GM10248 (cell line): ENCODE measurements at regions not wholly inside any gene's neighbourhood (a gene's known extent, or its start where the extent isn't known, plus 50 kb on each side); places are given as distances from the start of the nearest gene placed in this dataset.
A peak's percentile ranks its signal among the peaks of the same experiment; 100 is the strongest.

Experiments
- CTCF ChIA-PET: fragments of 300-600 bp; sonication (Branson Sonifier 250); formaldehyde crosslinking; extraction: SDS; loops from one replicate; lab custom pipeline; 2021; ENCODE audit warnings: antibody characterized with exemption; lab: Yijun Ruan, JAX
- POLR2A ChIA-PET: fragments of 350-650 bp; sonication (Branson Sonifier 250); formaldehyde crosslinking; extraction: SDS; loops from one replicate; lab custom pipeline; 2020; ENCODE audit warnings: antibody characterized with exemption; lab: Yijun Ruan, JAX
- DNase-seq: peaks from one replicate; pipeline ENCODE4 v3.0.0; 2012; ENCODE audit errors: extremely low spot score
- TF ChIP-seq, protein P1 (sequence below): IDR thresholded peaks from 2 replicates; pipeline ENCODE4 v1.5.1; 2012; ENCODE audit warnings: mild to moderate bottlenecking, low read depth; ENCODE audit errors: extremely low read depth, missing control alignments, control extremely low read depth

DNA sequence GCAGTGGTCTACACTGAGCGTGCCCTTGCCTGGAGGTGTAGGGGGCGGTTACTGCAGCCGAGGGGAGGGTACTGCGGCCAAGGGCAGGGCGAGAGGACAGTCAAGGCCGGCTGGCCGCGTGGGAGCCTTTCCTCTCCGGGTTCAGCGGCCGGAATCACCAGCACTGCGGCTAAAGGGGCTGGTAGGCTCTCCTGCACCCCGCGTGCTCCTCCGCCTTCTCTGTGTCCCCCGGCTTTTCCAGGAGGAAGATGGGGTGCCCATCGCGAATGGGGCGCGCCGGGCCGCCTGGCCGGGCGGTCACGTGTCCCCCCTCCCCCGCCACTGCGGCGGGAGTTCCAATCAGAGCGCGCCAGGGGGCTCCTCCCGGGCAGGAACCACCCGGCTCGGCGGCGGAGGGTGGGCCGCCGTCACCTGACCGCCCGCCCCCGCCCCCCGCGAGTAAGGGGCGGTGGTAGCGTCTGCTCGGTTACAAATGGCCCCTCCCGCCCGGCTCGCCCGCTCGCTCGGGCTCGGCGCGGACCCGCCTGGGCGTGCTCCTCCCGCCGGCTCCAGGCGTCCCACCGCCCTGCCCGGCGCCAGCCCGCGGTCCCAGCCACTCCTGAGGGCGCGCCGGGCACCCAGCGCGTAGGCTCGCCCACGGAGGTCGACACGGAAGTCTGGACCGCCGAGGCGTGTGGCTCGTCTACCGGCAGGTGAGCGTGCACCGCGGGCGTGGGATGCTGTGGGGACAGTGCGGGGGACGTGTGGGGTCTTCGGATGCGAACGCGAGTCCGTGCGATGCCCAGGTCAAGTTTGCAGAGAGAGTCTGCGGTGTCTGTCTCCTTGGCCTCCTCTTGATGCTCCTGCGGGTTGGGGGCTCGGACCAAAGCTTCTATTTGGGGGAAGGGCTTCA is 242.6 kb upstream of the TOPAZ1 start:
- DNase-seq, result peak; percentile 80
- POLR2A ChIA-PET, result no interaction called here
- TF ChIP-seq, protein P1, sequence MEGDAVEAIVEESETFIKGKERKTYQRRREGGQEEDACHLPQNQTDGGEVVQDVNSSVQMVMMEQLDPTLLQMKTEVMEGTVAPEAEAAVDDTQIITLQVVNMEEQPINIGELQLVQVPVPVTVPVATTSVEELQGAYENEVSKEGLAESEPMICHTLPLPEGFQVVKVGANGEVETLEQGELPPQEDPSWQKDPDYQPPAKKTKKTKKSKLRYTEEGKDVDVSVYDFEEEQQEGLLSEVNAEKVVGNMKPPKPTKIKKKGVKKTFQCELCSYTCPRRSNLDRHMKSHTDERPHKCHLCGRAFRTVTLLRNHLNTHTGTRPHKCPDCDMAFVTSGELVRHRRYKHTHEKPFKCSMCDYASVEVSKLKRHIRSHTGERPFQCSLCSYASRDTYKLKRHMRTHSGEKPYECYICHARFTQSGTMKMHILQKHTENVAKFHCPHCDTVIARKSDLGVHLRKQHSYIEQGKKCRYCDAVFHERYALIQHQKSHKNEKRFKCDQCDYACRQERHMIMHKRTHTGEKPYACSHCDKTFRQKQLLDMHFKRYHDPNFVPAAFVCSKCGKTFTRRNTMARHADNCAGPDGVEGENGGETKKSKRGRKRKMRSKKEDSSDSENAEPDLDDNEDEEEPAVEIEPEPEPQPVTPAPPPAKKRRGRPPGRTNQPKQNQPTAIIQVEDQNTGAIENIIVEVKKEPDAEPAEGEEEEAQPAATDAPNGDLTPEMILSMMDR, result no peak
- CTCF ChIA-PET, result no interaction called here

DNA sequence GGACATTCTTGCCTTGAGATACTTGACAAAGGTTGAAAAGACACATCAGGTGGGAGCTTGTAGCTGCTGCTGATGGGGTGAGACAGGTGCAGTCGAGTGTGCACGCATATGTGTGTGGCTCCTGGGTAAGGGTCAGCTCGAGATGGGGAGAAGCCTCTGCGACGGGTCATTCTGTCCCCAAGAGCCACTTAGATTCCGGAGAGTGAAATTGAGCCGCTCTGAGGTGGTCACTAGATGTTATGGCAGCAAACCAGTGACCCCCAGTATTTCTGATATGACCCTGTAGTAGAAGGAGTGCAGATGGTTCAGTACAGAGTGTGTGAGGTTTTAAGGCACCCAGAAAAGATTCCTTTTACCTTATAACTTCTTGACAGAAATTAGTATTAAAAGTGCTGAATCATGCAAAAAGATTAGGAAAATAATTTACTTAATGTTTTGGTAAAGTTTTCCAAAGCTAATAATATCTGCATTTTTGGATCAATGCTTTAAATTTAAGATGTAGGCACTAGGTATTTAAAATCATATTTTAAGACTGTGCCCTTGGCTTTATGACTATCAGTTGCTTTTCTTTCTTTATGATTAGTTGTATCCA is 241.9 kb upstream of the TOPAZ1 start:
- no peak for DNase-seq
- CTCF ChIA-PET, result interaction anchor here (1.7 kb wide), 1 partner anchor 88 kb away, joined by 3 read pairs; no protein-coding TSS in a partner anchor
- POLR2A ChIA-PET, result no interaction called here
- TF ChIP-seq, protein P1, result no peak

DNA sequence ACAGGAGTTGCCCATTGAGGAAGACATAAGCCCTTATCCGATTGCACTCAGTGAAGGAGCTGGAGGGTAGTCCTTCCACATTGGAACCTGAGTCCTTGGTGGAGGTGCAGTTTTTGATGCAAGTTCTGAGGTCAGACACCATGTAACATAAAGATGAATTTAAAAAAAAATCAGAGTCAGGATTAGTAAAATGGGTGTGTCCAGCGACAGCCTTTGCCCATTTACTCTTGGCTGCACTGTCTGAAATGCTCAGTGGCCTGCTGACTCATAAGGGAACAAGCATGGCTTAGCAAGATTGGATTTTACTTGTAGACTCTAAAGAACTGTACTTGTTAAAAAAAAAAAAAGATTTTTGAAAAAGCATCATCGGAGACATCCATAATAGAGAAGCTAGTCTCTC is 241.1 kb upstream of the TOPAZ1 start:
- no peak for DNase-seq
- TF ChIP-seq, protein P1, result no peak
- CTCF ChIA-PET, result interaction anchor here (1.1 to 1.7 kb wide), 4 partner anchors 19 to 324 kb away, joined by 3 read pairs; no protein-coding TSS in a partner anchor
- POLR2A ChIA-PET, result no interaction called here

DNA sequence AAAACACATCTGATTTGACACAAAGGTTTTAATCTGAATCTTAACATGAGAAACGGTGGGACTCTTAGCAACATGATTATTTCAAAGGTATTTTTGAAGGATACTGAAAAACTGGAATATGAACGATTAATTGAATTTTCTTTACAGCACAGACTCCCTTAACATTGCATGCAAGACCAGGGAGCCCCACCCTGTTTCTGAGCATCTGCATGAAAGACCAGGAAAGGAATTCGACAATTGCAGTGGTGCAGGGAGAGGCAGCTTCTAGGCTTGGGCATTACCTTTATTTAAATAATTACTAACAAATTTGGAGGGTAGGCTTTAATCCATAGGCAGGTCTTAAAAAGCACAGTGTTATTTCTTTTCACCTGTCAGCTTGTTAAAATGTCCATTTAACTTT is 240.6 kb upstream of the TOPAZ1 start:
- TF ChIP-seq, protein P1, result no peak
- no peak for DNase-seq
- CTCF ChIA-PET, result interaction anchor here (1.1 to 1.7 kb wide), 4 partner anchors 19 to 323 kb away, joined by 3 read pairs; no protein-coding TSS in a partner anchor
- POLR2A ChIA-PET, result no interaction called here

DNA sequence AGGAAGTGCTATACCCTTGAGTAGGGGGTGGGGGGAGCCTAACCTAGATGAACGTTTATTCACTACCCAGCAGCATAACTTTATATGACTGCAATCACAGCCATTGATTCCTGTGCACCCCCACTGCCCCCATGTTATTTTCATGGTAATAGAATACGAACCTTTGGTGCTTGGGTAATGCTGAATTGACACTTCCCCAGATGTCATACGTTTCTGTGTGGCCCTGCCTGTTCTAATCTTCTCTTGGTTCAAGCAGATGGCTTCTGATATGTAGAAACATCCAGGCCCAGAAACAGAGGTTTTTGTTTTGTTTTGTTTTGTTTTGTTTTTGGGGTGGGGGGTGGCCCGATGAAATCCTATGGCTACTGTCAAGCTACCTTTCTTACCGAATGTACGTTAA is 237.9 kb upstream of the TOPAZ1 start:
- TF ChIP-seq, protein P1, result no peak
- CTCF ChIA-PET, result interaction anchor here (0.9 to 2.3 kb wide), 5 partner anchors 10 to 111 kb away, joined by 3 to 11 read pairs (median 4); no protein-coding TSS in a partner anchor
- POLR2A ChIA-PET, result no interaction called here
- no peak for DNase-seq

DNA sequence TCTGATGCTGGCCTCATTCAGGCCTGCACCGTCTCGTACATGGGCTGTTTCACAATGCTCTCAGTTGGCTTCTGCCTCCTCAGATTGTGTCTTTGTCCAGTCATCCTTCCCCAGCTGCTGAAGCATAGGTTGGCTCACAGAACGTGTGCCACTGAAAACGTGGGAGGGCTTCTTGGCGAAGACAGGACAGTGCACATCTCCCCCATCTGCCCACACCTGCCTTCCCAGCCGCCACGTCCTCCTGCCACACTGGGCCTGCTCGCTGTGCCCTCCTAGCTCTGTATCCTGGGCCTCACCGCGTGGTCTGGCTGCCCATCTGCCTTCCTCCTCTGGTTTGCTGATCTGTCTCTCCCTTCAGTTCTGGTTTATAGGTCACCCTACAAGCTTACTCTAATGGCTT is 230.0 kb upstream of the TOPAZ1 start:
- no peak for DNase-seq
- ChIA-PET POLR2A (no interaction called here), CTCF (no interaction called here)
- TF ChIP-seq, protein P1, result no peak
